Glomerular visceral epithelial cell (primary cell): ENCODE measurements at regions not wholly inside any gene's neighbourhood (a gene's known extent, or its start where the extent isn't known, plus 50 kb on each side); places are given as distances from the start of the nearest gene placed in this dataset.
"Not testable (repeated sequence)": the region's sequence is repeated elsewhere in the genome, so short reads cannot be mapped to it uniquely, and the experiment has no call there.

Experiments
- DNase-seq: peaks from one replicate; pipeline ENCODE4 v3.0.0-alpha.2; 2016; ENCODE audit errors: extremely low spot score

DNA sequence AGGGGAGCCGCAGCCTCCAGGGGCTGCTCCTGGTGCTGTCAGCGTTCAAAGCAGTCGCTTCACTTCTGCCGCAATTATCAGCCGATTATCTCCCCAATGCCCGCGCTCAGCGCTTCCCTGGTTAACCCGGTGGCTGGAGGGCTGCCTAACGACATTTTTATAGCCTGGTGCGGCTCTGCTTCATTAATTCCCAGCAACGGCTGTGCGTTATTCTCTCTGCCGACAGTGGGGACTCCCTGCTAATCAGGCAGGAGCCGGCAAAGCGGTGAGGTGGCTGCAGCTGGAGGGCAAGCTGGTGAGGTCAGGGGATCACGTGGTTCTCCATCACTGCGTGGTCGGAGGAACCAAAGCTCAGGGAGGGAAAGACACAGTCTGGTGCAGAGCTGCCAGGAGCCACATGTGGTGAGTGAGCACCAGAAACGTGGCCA lies 62.9 kb downstream of the GLRX5 start:
- DNase-seq = peak; percentile 40

DNA sequence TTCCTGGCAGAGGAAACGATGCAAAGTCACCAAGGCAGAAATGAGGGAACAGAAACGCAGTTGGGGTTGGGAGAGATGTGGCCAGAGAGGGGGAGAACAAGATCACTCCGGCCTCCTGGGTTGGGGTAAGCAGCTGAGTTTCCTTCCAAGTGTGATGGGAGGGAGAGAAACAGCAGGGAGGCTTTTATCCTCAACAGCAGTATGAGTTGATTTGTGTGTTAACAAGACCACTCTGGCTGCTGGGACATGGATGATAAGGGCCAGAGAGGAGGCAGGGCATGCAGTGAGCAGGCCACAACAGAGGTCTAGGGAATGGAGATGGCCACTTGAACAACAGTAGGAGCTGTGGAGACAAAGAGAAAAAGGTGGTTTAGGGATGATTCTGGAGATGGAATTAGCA lies 66.8 kb downstream of the GLRX5 start:
- no peak for DNase-seq

DNA sequence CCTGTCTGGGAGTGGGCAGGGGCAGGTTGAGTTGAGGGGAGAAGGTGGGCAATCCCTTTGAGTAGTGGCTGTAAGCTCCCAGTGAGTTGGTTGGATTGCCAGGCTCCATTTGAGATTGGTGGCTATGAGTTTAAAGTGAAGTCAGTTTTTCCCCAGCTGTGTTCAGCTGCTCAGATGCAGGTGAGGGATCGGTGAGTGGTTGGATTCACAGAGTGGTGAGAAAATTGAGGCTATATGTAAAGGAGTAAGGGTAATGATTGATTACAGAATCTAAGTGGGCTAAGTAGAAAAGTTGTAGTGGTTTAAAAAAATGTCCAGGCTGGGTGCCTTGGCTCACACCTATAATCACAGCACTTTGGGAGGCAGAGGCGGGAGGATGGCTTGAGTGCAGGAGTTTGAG lies 68.6 kb downstream of the GLRX5 start:
- DNase-seq = no peak

DNA sequence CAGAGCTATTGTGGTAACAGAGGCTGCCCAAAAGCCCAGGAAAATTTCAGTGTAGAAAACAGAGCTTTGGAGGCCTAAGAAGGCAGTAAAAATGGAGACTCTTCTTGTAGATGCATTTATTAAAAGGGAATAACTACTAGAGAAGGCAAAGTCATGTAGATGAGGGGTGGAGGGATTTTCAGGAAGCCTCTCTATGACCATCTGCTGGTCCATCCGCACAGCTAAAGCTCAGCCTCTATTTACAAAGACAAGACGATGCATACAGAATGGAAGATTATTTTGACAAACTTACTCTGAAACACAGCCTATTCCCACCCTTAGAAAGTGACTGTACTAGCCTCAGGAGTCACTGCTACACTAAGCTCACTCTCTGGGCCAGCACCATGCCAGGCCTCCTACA lies 71.4 kb downstream of the GLRX5 start:
- no peak for DNase-seq

DNA sequence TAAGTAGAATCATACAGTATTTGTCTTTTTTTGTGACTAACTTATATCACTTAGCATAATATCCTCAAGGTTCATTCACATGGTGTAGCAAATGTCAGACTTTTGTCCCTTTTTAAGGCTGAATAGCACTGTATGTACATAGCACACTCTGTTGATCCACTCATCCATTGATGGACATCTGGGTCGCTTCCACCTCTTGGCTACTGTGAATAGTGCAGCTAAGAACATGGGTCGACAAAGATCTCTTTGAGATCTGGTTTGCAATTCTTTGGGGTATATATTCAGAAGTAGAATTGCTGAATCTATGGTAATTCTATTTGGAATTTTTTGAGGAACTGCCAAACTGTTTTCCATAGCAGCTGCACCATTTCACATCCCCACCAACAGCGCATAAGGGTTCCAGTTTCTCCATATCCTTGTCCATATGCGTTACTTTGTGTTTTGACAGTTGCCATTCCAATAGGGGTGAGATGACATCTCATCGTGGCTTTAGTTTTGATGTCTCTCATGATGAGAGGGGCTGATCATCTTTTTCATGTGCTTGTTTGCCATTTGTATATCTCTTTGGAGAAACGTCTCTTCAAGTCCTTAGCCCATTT lies 73.9 kb downstream of the GLRX5 start:
- DNase-seq = no peak

DNA sequence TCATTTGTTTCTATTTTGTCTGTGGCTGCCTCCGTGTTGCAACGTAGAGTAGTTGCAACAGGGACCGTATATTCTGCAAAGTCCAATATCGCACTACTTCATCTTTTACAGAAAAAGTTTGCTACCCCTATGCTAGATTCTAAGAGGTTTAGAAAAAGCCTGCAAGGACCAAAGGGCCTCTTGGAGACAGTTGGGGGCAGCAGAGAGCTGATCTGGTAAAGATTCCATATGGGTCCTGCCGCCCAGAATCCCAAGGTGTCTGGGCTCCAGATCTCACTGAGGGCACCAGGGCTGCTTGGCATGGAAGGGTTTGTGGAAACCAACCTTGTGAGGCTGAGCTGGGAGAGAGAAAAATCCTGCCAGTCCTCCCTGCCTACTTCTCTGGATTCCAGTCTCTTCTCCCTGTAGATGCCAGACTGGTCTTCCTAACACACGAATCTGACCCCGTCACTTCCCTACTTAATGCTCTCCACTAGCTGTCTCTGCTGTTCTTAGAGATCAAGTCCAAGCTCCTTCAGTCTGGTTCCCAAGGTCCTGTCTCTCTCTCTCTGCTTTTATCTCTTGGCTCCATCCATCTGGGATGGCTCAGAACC lies 74.6 kb downstream of the GLRX5 start:
- DNase-seq = no peak

DNA sequence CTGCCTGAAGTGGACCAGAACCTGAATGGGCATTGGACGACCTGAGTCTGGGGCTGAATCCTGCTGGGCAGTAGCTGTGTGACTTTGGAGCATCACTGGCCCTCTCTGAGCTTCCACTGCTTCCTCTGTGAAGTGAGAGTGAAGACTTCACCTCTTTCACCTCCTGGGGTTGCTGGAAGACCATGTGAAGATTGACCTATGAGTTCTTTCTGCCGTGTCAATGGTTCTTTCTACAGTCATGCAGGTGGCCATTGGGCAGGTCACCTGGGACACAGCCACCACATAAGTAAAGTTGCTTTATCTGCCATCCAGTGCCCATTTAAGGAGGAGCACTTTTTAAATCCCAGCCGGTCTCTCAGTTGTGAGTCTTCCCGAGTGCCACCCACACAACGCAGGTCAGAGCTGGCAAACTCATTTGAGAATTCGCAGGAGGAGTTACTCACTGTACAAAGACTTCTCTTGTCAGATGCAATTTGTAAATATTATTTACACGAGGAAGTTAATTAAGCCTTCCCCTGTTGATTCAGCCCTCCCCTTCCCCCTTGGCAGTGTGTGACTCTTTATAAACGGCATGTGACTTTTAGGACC lies 74.8 kb upstream of the TCL1B start:
- DNase-seq = no peak

DNA sequence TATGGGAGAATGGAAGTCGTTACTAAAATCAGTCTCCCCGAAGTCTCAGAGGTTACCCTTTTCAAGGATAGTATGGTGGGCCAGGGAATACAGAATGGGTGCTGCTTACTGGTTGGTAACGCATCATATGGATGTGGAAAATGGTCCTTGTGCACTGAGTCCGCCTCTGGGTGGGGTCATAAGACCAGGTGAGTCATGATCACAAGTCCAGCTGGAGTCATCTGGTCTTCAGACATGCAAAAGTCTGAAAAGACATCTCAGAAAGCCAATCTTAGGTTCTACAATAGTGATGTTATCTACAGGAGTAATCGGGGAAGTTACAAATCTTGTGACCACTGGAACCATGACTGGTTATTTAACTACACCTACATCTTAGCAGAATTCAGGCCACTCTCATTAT lies 71.9 kb upstream of the TCL1B start:
- DNase-seq = no peak

DNA sequence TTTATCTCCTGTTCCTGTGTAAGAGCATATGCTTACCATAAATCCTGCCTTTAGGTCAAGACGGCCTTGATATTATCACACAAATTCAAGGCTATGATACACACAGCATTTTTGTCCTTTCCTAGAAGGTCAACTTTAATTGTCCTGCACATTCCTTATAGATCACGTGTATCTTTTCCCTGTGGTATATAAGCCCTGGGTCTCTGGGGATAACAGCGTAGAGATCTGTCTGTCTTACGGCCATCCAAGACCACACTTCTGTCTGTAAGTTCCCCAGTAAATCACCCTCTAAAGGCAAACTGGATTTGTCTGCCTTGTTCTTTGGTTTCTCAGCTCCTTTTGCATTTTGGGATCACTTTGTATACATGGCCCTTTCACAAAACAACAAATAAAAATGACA lies 69.5 kb upstream of the TCL1B start:
- no peak for DNase-seq

DNA sequence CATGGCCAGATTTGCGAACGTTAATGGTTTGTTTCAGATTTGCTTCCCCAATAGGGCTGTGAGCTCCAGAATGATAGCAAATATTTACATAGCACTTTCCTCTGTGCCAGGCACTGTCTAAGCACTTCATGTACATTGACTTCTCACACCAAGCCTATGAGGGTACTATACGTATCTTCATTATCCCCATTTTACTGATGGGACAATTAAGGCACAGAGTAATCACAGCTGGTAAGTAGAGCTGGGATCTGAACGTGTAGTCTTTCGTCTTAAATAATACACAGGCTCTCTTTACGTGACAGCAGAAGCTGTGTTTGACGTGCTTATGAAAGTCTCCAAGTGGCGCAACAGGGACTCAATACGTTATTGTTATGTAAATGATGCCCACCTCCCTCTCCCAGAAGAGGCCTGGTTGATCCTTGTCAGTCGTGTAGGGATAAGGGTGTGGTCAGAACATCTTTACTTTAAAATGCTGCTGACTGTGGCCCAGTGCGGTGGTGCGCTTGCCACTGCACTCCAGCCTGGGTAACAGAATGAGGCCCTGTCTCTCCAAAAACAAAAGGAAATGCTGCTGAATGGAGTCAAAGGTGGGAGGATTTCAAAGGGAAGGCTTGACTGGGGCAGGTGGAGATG lies 66.3 kb upstream of the TCL1B start:
- no peak for DNase-seq

DNA sequence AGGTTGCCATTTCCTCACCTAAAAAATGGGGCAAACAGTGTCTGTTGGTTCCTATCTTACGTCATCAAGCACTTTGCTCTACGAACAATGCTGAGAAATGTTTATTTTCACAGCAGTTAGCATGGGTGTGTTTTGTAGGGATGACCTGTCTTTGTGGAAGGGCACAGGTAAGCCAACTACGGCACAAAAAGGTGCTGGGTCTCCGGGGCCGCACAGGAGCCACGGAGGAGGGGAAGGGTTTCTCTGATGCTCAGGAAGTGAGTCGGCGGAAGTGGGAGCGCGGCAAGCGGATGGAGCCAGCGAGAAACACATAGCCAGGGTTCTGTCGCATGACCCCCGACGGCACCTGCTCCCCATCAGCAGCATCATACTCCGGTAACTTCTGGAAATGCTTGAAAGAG lies 65.6 kb upstream of the TCL1B start:
- no peak for DNase-seq

DNA sequence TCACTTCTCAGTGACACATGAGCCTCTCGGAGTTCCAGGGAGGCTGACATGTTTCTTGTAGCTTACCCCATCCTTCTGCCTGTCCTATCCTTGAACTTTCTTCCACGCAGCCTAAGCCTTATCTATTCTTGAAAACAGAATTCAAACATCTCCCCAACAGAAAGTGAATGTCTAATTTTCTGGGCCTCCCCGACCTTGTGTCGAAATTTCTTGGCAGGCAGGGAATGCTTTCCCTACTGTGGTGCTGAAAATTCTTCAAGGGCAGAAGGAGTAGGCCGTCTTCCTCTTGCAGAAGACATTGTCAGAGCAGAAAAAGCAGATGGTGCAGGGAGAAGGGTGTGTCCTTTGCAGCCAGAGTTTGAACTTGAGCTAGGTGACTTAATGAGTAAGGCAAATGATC lies 63.0 kb upstream of the TCL1B start:
- no peak for DNase-seq

DNA sequence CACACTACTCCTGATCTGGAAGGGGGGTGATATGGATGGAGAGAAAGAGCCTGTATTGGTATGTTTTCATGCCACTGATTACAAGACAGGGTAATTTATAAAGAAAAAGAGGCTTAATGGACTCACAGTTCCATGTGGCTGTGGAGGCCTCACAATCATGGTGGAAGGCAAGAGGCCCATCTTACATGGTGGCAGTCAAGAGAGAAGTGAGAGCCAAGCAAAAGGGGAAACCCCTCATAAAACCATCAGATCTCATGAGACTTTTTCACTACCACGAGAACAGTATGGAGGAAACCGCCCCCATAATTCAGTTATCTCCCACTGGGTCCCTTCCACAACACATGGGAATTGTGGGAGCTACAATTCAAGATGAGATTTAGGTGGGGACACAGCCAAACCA lies 60.5 kb upstream of the TCL1B start:
- not testable (repeated sequence) for DNase-seq

DNA sequence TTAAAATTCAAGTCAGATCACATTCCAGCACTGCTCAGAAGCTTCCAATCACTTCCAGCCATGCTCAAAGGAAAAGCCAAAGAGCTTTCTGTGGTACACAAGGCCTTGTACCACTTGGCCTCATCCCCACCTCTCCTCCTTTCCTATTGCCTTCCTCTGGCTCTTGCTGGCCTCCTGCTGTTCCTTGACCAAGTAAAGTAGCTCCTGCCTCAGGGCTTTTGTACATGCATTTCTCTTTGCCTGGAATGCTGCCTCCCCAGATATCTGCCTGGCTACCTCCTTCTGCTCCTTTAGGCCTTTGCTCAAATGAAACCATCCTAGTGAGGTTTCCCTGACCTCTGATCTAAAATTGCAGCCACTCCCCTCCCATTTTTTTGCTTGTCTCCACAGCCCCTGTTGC lies 51.2 kb upstream of the TCL1B start:
- DNase-seq = no peak
